ENCODE measurements at regions not wholly inside any gene's neighbourhood (a gene's known extent, or its start where the extent isn't known, plus 50 kb on each side); places are given as distances from the start of the nearest gene placed in this dataset.

DNA sequence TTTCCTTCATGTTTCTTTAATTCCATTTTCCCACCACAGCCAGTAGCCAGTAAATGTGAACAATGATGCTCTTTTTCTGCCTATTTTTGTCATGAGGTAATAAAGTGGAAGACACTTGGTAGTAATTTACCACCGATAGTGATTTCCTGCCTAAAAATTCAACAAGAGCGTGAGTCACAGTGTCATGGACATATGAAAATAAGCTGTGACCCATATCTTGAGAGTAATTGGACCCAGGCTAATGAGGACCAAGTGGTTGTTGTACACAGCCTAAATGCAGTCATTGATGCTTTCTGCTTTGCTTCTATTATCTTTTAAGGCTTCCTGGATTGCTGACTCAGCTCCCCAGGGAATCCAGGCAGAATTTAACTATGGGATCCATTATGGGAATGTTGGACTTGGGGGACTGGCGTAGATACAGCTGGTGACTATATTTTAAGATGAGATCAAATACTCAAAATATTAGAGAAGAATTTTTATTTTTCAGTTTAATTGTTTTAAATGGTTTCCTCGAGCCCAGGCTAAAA, 265.9 kb upstream of the FERMT1 start:
- H3K36me3 ChIP-seq, result no peaks in the 10 kb centered on the region
- TF ChIP-seq, protein P1, sequence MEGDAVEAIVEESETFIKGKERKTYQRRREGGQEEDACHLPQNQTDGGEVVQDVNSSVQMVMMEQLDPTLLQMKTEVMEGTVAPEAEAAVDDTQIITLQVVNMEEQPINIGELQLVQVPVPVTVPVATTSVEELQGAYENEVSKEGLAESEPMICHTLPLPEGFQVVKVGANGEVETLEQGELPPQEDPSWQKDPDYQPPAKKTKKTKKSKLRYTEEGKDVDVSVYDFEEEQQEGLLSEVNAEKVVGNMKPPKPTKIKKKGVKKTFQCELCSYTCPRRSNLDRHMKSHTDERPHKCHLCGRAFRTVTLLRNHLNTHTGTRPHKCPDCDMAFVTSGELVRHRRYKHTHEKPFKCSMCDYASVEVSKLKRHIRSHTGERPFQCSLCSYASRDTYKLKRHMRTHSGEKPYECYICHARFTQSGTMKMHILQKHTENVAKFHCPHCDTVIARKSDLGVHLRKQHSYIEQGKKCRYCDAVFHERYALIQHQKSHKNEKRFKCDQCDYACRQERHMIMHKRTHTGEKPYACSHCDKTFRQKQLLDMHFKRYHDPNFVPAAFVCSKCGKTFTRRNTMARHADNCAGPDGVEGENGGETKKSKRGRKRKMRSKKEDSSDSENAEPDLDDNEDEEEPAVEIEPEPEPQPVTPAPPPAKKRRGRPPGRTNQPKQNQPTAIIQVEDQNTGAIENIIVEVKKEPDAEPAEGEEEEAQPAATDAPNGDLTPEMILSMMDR (IDR thresholded peaks at IDR 0.05), result no peak
- no peak for TF ChIP-seq POLR2AphosphoS5 (IDR thresholded peaks at IDR 0.05)
- TF ChIP-seq POLR2A (IDR thresholded peaks at IDR 0.05), result no peak
- no peak for TF ChIP-seq EP300 (IDR thresholded peaks at IDR 0.05)
- no peaks in the 10 kb centered on the region for H3K4me1 ChIP-seq
- no peaks in the 10 kb centered on the region for H3K27me3 ChIP-seq
- no peak overlapping the region for H3K27ac ChIP-seq
- H3K9me3 ChIP-seq, result no peaks in the 10 kb centered on the region
- 59% methylated on average over 4 of the region's 4 CpGs for WGBS
- no peak for DNase-seq (ENCODE audit: low spot score in 2 of 2)
- H3K4me3 ChIP-seq, result no peak overlapping the region

DNA sequence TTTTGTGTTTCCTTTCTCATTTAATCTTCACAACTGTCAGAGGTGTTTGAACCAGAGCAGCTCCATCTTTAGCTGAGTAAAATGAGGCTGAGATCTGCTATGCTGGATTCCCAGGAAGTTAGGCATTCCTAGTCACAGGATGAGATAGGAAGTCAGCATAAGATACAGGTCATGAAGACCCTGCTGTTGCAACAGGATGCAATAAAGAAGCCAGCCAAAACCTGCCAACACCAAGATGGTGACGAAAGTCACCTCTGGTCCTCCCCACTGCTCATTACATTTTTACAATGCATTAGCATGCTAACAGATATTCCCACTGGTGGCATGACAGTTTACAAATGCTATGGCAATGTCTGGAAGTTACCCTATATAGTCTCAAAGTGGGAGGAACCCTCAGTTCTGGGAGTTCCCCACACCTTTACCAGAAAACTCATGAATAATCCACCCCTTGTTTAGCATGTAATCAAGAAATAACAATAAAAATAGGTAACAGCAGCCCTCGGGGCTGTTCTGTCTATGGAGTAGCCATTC, 262.2 kb upstream of the FERMT1 start:
- TF ChIP-seq EP300 (IDR thresholded peaks at IDR 0.05) (no peak), POLR2AphosphoS5 (IDR thresholded peaks at IDR 0.05) (no peak), POLR2A (IDR thresholded peaks at IDR 0.05) (no peak)
- TF ChIP-seq, protein P1 (IDR thresholded peaks at IDR 0.05), result no peak
- WGBS, result 94% methylated on average over 2 of the region's 2 CpGs
- Histone ChIP-seq H3K4me3 (no peak overlapping the region), H3K27ac (no peak overlapping the region), H3K27me3 (no peaks in the 10 kb centered on the region), H3K4me1 (no peaks in the 10 kb centered on the region), H3K9me3 (no peaks in the 10 kb centered on the region), H3K36me3 (no peaks in the 10 kb centered on the region)
- no peak for DNase-seq (ENCODE audit: low spot score in 2 of 2)

DNA sequence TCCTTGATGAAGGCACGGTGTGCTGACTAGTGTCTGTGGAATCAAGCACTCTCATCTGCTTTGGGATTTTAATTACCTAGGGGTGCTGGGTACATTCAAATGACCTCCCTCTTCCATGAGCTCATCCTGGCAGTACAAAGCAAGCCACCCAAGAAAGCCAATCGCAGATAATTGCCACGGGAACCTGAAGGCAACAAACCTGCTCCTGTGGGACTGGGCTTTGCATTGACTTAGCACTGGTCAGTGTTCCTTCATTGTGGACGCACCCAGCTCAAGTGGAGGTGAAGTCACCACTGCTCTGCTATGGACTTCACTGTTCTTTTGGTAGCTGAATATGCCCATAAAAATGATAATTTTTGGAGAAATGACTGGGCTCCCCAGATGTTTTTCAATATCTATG, 261.6 kb upstream of the FERMT1 start:
- H3K27me3 ChIP-seq, result no peaks in the 10 kb centered on the region
- no peak for TF ChIP-seq POLR2A (IDR thresholded peaks at IDR 0.05)
- no peak for TF ChIP-seq EP300 (IDR thresholded peaks at IDR 0.05)
- no peak for TF ChIP-seq POLR2AphosphoS5 (IDR thresholded peaks at IDR 0.05)
- TF ChIP-seq, protein P1 (IDR thresholded peaks at IDR 0.05), result no peak
- DNase-seq (ENCODE audit: low spot score in 2 of 2), result no peak
- no peak overlapping the region for H3K4me3 ChIP-seq
- no peaks in the 10 kb centered on the region for H3K9me3 ChIP-seq
- WGBS, result 53% methylated on average over 4 of the region's 4 CpGs
- H3K27ac ChIP-seq, result no peak overlapping the region
- H3K36me3 ChIP-seq, result no peaks in the 10 kb centered on the region
- H3K4me1 ChIP-seq, result no peaks in the 10 kb centered on the region

DNA sequence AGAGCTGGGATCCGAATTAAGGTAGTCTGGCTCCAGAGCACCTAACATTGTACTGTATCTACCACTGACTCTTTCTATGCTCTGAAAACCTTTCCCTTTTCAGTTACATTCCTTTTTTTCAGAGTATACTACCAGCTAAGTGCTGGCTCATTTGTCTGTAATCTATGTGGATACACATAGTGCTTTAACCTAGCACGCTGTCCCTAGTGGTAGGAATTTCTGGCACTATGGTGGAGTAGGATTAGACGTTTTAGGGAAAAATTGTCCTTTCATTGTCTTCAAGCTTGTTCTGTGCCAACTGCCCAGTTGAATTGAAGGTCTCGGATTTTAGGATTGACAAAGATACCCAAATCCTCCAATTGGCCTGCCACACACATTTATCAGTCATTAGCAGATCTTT, 259.1 kb upstream of the FERMT1 start:
- 45% methylated on average over 4 of the region's 4 CpGs for WGBS
- DNase-seq (ENCODE audit: low spot score in 2 of 2), result no peak
- TF ChIP-seq POLR2AphosphoS5 (IDR thresholded peaks at IDR 0.05), result no peak
- TF ChIP-seq, protein P1 (IDR thresholded peaks at IDR 0.05), result no peak
- TF ChIP-seq POLR2A (IDR thresholded peaks at IDR 0.05), result no peak
- no peak for TF ChIP-seq EP300 (IDR thresholded peaks at IDR 0.05)

DNA sequence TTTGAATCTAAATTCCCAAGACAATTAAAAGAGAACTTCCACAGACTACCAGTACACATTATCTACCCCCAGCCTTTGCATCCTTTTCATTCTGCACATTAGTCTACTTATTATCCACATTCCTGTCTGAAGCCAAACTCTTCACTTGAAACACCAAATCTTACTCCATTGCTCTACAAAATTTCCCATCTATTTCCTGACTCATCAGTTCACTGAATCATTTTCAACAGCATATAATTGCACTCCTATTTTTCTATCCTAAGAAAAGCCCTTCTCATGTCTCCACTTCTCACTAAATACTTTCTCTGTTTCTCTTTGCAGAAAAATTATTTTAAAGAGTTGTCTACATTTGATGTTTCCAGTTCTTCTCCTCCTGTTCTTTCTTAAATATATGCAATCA, 239.4 kb upstream of the FERMT1 start:
- Histone ChIP-seq H3K27me3 (no peaks in the 10 kb centered on the region), H3K4me1 (no peaks in the 10 kb centered on the region), H3K36me3 (no peaks in the 10 kb centered on the region), H3K27ac (no peak overlapping the region), H3K9me3 (no peaks in the 10 kb centered on the region), H3K4me3 (no peak overlapping the region)
- no peak for DNase-seq (ENCODE audit: low spot score in 2 of 2)
- TF ChIP-seq POLR2AphosphoS5 (IDR thresholded peaks at IDR 0.05) (no peak), EP300 (IDR thresholded peaks at IDR 0.05) (no peak), POLR2A (IDR thresholded peaks at IDR 0.05) (no peak)
- TF ChIP-seq, protein P1 (IDR thresholded peaks at IDR 0.05), result no peak

More for the DNA sequence above, 259.1 kb upstream of the FERMT1 start:
- Histone ChIP-seq H3K27me3 (no peaks in the 10 kb centered on the region), H3K9me3 (no peaks in the 10 kb centered on the region), H3K27ac (no peak overlapping the region), H3K4me3 (no peak overlapping the region), H3K4me1 (no peaks in the 10 kb centered on the region), H3K36me3 (no peaks in the 10 kb centered on the region)

Data from suprapubic skin (tissue), 4 donors.